ENCODE measurements at regions not wholly inside any gene's neighbourhood (a gene's known extent, or its start where the extent isn't known, plus 50 kb on each side); places are given as distances from the start of the nearest gene placed in this dataset.

DNA sequence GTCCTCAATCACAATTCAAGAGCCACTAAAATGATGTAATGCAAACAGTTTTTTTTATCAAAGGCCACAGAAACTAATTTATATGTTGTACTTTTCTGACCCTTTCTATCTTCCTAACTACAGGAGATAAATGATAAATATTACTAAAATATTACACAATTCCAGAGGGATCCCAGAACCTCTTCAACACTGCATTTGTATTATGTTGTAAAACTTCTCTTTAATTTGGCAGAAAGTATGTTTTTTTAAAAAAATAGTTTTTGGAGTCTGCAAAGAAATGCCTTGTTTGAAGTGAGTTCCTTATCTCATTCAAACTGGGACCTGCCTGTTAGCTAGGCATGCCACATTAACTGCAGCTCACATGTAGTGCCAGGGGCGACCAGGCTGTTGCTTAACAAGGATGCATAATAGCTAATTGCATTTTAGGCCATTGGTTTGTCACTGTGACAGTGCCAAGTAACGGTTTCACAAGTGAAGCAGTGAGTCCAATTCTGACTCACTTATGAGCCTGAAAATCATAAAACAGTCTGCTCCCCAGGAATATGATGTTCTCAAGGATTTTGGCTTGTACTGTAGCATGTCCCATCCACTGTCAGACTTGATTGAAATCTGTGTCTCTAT, 266.9 kb downstream of the KTN1 start:
- Histone ChIP-seq H3K9ac (ENCODE audit: insufficient read length, low read depth) (no peak overlapping the region), H3K36me3 (ENCODE audit: insufficient read depth, insufficient read length, low read length) (no peaks in the 10 kb centered on the region), H3K9me3 (ENCODE audit: insufficient read depth, low read length) (peaks cover 14% of the 10 kb centered on the region; the same call in 1 of the 2 replicates), H3K4me3 (ENCODE audit: insufficient read length, low read depth) (no peak overlapping the region), H3K27me3 (ENCODE audit: insufficient read depth, insufficient read length) (no peaks in the 10 kb centered on the region), H3K4me1 (ENCODE audit: insufficient read depth, insufficient read length) (no peaks in the 10 kb centered on the region)
- no peak for DNase-seq (ENCODE audit: low read depth, low spot score)
- TF ChIP-seq SUZ12 (IDR thresholded peaks at IDR 0.05; ENCODE audit: extremely low read depth, insufficient read depth, insufficient read length) = no peak
- TF ChIP-seq YY1 (IDR thresholded peaks at IDR 0.05; ENCODE audit: insufficient read depth, insufficient read length) = no peak
- no peak for TF ChIP-seq ZNF274 (IDR thresholded peaks at IDR 0.05; ENCODE audit: low read depth, low read length)

DNA sequence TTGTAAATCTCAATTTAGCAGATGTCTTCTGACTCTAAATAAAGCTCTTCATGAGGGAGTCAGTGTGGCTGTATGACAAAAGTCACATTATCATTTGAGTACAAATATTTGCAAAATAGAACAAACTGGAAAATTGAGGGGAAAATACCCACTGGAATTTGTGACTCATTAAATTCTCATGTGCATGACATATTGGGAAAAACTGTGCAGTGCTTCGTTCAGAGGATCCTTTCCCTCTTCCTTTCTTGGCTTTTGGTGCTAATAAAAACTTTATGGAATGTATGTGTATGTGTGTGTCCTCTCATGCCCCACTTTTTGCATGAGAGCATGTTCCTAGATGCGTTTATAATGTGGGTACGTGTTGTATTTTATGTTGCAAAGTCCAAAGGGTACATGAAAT, 267.8 kb downstream of the KTN1 start:
- no peaks in the 10 kb centered on the region for H3K4me1 ChIP-seq (ENCODE audit: insufficient read depth, insufficient read length)
- no peak for DNase-seq (ENCODE audit: low read depth, low spot score)
- no peaks in the 10 kb centered on the region for H3K36me3 ChIP-seq (ENCODE audit: insufficient read depth, insufficient read length, low read length)

DNA sequence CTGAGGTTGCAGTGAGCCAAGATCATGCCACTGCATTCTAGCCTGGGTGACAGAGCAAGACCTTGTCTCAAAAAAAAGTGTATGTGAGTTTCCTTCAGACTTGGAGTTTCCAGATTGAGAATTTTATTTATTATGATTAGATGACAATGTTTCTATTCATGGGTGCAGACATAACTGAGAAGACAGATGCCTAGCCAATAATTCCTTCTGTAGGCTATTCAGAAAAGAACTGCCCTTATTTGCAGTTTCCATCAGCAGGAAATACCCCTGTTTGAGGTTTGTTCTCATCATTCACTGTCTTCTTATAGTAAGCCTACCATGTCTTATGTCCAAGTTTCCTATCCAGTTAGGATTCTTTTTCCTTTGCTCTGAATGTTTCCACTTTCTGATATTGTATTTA, 269.0 kb downstream of the KTN1 start:
- Histone ChIP-seq H3K36me3 (ENCODE audit: insufficient read depth, insufficient read length, low read length) (no peaks in the 10 kb centered on the region), H3K9me3 (ENCODE audit: insufficient read depth, low read length) (peaks cover 14% of the 10 kb centered on the region; the same call in 1 of the 2 replicates), H3K4me1 (ENCODE audit: insufficient read depth, insufficient read length) (no peaks in the 10 kb centered on the region), H3K27me3 (ENCODE audit: insufficient read depth, insufficient read length) (no peaks in the 10 kb centered on the region), H3K9ac (ENCODE audit: insufficient read length, low read depth) (no peak overlapping the region), H3K4me3 (ENCODE audit: insufficient read length, low read depth) (no peak overlapping the region)
- TF ChIP-seq YY1 (IDR thresholded peaks at IDR 0.05; ENCODE audit: insufficient read depth, insufficient read length) = no peak
- TF ChIP-seq ZNF274 (IDR thresholded peaks at IDR 0.05; ENCODE audit: low read depth, low read length) = no peak
- no peak for TF ChIP-seq SUZ12 (IDR thresholded peaks at IDR 0.05; ENCODE audit: extremely low read depth, insufficient read depth, insufficient read length)
- DNase-seq (ENCODE audit: low read depth, low spot score) = no peak

More for the DNA sequence above, 267.8 kb downstream of the KTN1 start:
- TF ChIP-seq ZNF274 (IDR thresholded peaks at IDR 0.05; ENCODE audit: low read depth, low read length) (no peak), SUZ12 (IDR thresholded peaks at IDR 0.05; ENCODE audit: extremely low read depth, insufficient read depth, insufficient read length) (no peak), YY1 (IDR thresholded peaks at IDR 0.05; ENCODE audit: insufficient read depth, insufficient read length) (no peak)
- no peak overlapping the region for H3K4me3 ChIP-seq (ENCODE audit: insufficient read length, low read depth)
- no peaks in the 10 kb centered on the region for H3K27me3 ChIP-seq (ENCODE audit: insufficient read depth, insufficient read length)
- H3K9ac ChIP-seq (ENCODE audit: insufficient read length, low read depth) = no peak overlapping the region
- peaks cover 14% of the 10 kb centered on the region; the same call in 1 of the 2 replicates for H3K9me3 ChIP-seq (ENCODE audit: insufficient read depth, low read length)

DNA sequence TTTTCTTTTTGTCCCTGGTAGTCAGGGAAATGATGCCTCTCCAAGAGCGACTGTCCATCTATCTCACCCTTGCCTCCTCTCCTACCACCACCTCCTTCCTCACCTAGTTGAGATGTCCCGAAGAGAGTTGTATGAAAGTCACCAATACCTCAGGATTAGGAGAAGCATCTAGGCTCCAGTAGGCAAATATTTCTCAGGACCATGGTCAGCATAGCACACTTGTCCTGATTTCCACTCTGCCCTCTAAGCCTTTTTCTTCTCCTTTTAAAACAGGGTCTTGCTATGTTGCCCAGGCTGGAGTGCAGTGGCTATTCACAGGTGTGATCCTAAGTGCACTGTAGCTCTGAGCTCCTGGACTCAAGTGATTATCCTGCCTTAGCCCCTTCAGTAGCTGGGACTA, 268.4 kb upstream of the PELI2 start:
- H3K9me3 ChIP-seq (ENCODE audit: insufficient read depth, low read length) = peaks cover 14% of the 10 kb centered on the region; the same call in 1 of the 2 replicates
- H3K4me3 ChIP-seq (ENCODE audit: insufficient read length, low read depth) = no peak overlapping the region
- no peak overlapping the region for H3K9ac ChIP-seq (ENCODE audit: insufficient read length, low read depth)
- TF ChIP-seq ZNF274 (IDR thresholded peaks at IDR 0.05; ENCODE audit: low read depth, low read length) (no peak), YY1 (IDR thresholded peaks at IDR 0.05; ENCODE audit: insufficient read depth, insufficient read length) (no peak), SUZ12 (IDR thresholded peaks at IDR 0.05; ENCODE audit: extremely low read depth, insufficient read depth, insufficient read length) (no peak)
- no peaks in the 10 kb centered on the region for H3K27me3 ChIP-seq (ENCODE audit: insufficient read depth, insufficient read length)
- no peaks in the 10 kb centered on the region for H3K4me1 ChIP-seq (ENCODE audit: insufficient read depth, insufficient read length)
- no peak for DNase-seq (ENCODE audit: low read depth, low spot score)
- no peaks in the 10 kb centered on the region for H3K36me3 ChIP-seq (ENCODE audit: insufficient read depth, insufficient read length, low read length)

DNA sequence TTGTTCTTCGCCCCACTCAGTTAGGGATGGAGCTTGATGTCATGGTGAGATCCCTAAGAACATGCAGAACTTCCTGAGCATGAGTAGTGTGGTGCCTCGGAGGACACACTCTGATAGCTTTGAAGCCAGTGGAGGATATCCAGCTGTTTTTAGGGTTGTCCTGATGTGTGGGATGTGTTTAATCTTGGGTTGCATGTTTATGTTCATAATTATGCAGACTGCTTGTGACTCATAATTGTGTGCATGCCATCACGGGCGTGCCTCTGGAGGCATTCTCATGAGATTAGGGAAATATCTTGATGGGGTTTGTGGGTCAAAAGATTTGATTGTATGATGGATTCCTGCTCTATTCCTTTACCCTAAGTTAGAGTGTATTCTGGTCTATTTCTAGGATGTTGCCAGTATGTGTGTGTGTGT, 267.4 kb upstream of the PELI2 start:
- H3K36me3 ChIP-seq (ENCODE audit: insufficient read depth, insufficient read length, low read length) = no peaks in the 10 kb centered on the region
- H3K4me1 ChIP-seq (ENCODE audit: insufficient read depth, insufficient read length) = no peaks in the 10 kb centered on the region
- H3K4me3 ChIP-seq (ENCODE audit: insufficient read length, low read depth) = no peak overlapping the region
- H3K27me3 ChIP-seq (ENCODE audit: insufficient read depth, insufficient read length) = no peaks in the 10 kb centered on the region
- no peak for TF ChIP-seq ZNF274 (IDR thresholded peaks at IDR 0.05; ENCODE audit: low read depth, low read length)
- TF ChIP-seq SUZ12 (IDR thresholded peaks at IDR 0.05; ENCODE audit: extremely low read depth, insufficient read depth, insufficient read length) = no peak
- TF ChIP-seq YY1 (IDR thresholded peaks at IDR 0.05; ENCODE audit: insufficient read depth, insufficient read length) = no peak
- no peak overlapping the region for H3K9ac ChIP-seq (ENCODE audit: insufficient read length, low read depth)
- DNase-seq (ENCODE audit: low read depth, low spot score) = no peak
- H3K9me3 ChIP-seq (ENCODE audit: insufficient read depth, low read length) = peaks cover 6% of the 10 kb centered on the region; the same call in 1 of the 2 replicates

DNA sequence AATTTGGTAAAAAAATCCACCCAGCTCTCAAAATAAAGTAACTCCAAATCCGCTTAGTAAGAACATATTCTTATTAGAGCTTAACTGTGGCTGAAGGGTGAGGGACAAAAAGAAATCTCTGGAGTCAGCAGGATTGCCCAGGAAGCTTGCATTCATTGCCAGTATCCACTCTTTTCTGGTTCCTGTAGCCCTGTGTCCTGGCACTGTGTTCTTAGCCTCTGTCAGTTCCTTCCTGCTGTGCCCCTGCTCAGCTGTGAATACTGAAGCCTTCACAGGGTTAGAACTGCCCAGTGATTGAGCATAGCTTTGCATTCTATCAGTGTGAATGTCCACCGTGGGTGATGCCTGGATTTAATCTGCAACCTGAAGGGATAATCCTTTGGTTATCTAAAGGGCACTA, 266.9 kb upstream of the PELI2 start:
- no peak for DNase-seq (ENCODE audit: low read depth, low spot score)
- TF ChIP-seq SUZ12 (IDR thresholded peaks at IDR 0.05; ENCODE audit: extremely low read depth, insufficient read depth, insufficient read length) (no peak), ZNF274 (IDR thresholded peaks at IDR 0.05; ENCODE audit: low read depth, low read length) (no peak), YY1 (IDR thresholded peaks at IDR 0.05; ENCODE audit: insufficient read depth, insufficient read length) (no peak)
- H3K9ac ChIP-seq (ENCODE audit: insufficient read length, low read depth) = no peak overlapping the region
- no peaks in the 10 kb centered on the region for H3K4me1 ChIP-seq (ENCODE audit: insufficient read depth, insufficient read length)
- H3K9me3 ChIP-seq (ENCODE audit: insufficient read depth, low read length) = 0 out of 2 replicates have a peak, but pooled peaks cover 1% of the 10 kb centered on the region
- no peak overlapping the region for H3K4me3 ChIP-seq (ENCODE audit: insufficient read length, low read depth)
- H3K36me3 ChIP-seq (ENCODE audit: insufficient read depth, insufficient read length, low read length) = no peaks in the 10 kb centered on the region
- no peaks in the 10 kb centered on the region for H3K27me3 ChIP-seq (ENCODE audit: insufficient read depth, insufficient read length)

DNA sequence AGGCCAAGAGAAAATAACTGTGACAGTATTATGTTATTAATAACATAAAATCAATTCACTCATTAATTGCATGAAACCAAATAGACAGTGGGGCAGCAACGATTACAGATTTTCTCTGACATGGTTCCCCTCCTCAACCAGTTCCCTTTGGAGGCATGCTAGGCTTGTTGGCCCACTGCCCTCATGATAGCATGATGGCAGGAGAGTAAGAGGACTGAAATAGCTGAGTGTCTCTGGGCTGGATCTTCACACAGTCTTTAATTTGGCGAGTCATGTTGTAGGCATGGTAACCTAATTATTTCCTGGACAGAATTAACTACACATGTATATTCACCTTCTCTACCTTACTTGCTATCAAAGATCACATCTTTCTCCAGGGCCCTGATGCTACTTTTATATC, 266.2 kb upstream of the PELI2 start:
- H3K4me3 ChIP-seq (ENCODE audit: insufficient read length, low read depth) = no peak overlapping the region
- TF ChIP-seq SUZ12 (IDR thresholded peaks at IDR 0.05; ENCODE audit: extremely low read depth, insufficient read depth, insufficient read length) (no peak), YY1 (IDR thresholded peaks at IDR 0.05; ENCODE audit: insufficient read depth, insufficient read length) (no peak), ZNF274 (IDR thresholded peaks at IDR 0.05; ENCODE audit: low read depth, low read length) (no peak)

More for the DNA sequence above, 266.2 kb upstream of the PELI2 start:
- H3K27me3 ChIP-seq (ENCODE audit: insufficient read depth, insufficient read length) = no peaks in the 10 kb centered on the region
- H3K9me3 ChIP-seq (ENCODE audit: insufficient read depth, low read length) = no peaks in the 10 kb centered on the region
- DNase-seq (ENCODE audit: low read depth, low spot score) = no peak
- H3K36me3 ChIP-seq (ENCODE audit: insufficient read depth, insufficient read length, low read length) = no peaks in the 10 kb centered on the region
- no peaks in the 10 kb centered on the region for H3K4me1 ChIP-seq (ENCODE audit: insufficient read depth, insufficient read length)
- no peak overlapping the region for H3K9ac ChIP-seq (ENCODE audit: insufficient read length, low read depth)
